ENCODE measurements at regions not wholly inside any gene's neighbourhood (a gene's known extent, or its start where the extent isn't known, plus 50 kb on each side); places are given as distances from the start of the nearest gene placed in this dataset.

DNA sequence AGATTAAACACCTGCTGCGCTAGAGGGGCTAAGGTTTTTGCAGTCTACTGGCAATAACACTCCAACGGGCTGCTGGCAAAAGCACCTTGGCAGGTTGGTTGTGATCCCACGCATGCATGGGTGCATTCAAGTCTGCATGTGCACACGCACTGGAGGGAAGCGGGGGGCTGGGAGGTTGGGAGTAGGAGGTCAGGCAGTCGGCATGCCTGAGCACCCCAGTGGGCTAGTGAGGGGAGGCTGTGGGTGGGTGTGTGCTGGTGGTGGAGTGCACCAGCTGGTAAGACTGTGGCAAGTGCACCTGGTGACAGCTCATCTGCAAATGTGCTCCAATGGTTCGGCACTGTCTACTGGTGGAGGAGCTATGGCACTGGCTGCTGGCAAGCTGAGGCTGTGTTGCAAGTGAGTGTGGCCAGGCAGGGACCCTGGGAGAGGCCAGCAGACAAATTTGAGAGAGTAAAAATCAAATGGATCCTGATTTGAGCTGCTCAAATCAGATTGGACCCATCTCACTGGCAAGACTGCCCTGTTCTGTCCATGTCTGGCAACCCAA lies 460.6 kb upstream of the DSEL start:
- H3K9me2 ChIP-seq (ENCODE audit: insufficient read depth) = no peaks in the 10 kb centered on the region
- H2AFZ ChIP-seq = no peak overlapping the region
- H4K20me1 ChIP-seq (ENCODE audit: insufficient read depth) = no peaks in the 10 kb centered on the region
- H3F3A ChIP-seq (ENCODE audit: insufficient read depth, low read depth) = no peaks in the 10 kb centered on the region
- H3K9me3 ChIP-seq (ENCODE audit: insufficient read depth, low read depth) = no peaks in the 10 kb centered on the region
- H3K4me1 ChIP-seq (replicated peaks; ENCODE audit: insufficient read depth) = no peaks in the 10 kb centered on the region
- H3K27me3 ChIP-seq (ENCODE audit: insufficient read depth, low read depth) = no peaks in the 10 kb centered on the region
- CTCF ChIA-PET = no interaction called here
- H3K27ac ChIP-seq = no peak overlapping the region
- no peak for DNase-seq
- no peak overlapping the region for H3K4me2 ChIP-seq
- intact Hi-C loops (cut with micrococcal nuclease; ENCODE audit: unreplicated experiment) = no loop called here
- BruUV-seq (replicated peaks) = no TSS peak
- POLR2A ChIA-PET (ENCODE audit: unreplicated experiment) = no interaction called here
- TF ChIP-seq CTCF (conservative IDR thresholded peaks at IDR 0.05) = no peak
- no peak for TF ChIP-seq EZH2 (IDR thresholded peaks at IDR 0.05; ENCODE audit: low read depth)
- H3K79me2 ChIP-seq (ENCODE audit: low read depth) = no peaks in the 10 kb centered on the region
- no peaks in the 10 kb centered on the region for H3K36me3 ChIP-seq (ENCODE audit: low read depth)
- no peak overlapping the region for H3K4me3 ChIP-seq

DNA sequence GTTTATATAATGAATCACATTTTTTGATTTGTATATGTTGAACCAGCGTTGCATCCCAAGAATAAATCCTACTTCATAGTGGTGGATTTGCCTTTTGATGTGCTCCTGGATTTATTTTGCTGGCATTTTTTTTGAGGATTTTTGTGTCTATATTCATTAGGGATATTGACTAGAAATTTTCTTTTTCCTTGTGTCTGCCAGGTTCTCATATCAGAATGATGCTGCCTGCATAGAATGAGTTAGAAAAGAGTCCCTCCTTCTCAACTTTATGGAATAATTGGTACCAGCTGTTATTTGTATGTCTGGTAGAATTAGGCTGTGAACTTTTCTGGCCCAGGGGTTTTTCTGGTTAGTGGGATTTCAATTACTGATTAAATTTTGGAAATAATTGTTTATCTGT lies 457.4 kb upstream of the DSEL start:
- BruUV-seq (replicated peaks) = no TSS peak
- Histone ChIP-seq H3K79me2 (ENCODE audit: low read depth) (no peaks in the 10 kb centered on the region), H3K27ac (no peak overlapping the region), H3F3A (ENCODE audit: insufficient read depth, low read depth) (no peaks in the 10 kb centered on the region), H3K4me2 (no peak overlapping the region), H4K20me1 (ENCODE audit: insufficient read depth) (no peaks in the 10 kb centered on the region), H3K4me3 (no peak overlapping the region), H3K9me2 (ENCODE audit: insufficient read depth) (no peaks in the 10 kb centered on the region), H2AFZ (no peak overlapping the region), H3K9me3 (ENCODE audit: insufficient read depth, low read depth) (no peaks in the 10 kb centered on the region), H3K27me3 (ENCODE audit: insufficient read depth, low read depth) (no peaks in the 10 kb centered on the region), H3K4me1 (replicated peaks; ENCODE audit: insufficient read depth) (no peaks in the 10 kb centered on the region), H3K36me3 (ENCODE audit: low read depth) (no peaks in the 10 kb centered on the region)
- CTCF ChIA-PET = no interaction called here
- intact Hi-C loops (cut with micrococcal nuclease; ENCODE audit: unreplicated experiment) = no loop called here
- TF ChIP-seq EZH2 (IDR thresholded peaks at IDR 0.05; ENCODE audit: low read depth) (no peak), CTCF (conservative IDR thresholded peaks at IDR 0.05) (no peak)
- POLR2A ChIA-PET (ENCODE audit: unreplicated experiment) = interaction anchor here (0.6 kb wide), 1 partner anchor 968 kb away, joined by 6 read pairs; no protein-coding TSS in a partner anchor
- DNase-seq = no peak

DNA sequence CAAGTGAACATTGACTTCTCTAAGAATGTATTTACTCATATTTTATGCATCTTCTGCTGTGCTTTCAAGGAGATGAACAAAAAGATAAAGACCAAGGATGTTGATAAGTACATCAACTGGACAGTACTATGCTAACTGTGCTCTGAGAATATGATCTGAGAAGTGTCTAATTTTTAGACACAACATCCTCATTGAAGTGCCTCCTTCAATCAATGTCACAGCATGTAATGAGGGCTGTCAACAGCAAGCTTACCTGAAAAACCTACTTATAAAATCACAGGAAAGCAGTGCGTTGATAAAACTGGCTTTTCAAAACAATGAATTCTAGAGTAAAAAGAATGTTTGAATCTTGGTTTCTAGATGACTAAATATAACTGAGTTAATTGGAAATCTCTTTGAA lies 452.9 kb upstream of the DSEL start:
- Histone ChIP-seq H3K4me1 (replicated peaks; ENCODE audit: insufficient read depth) (no peaks in the 10 kb centered on the region), H3K9me3 (ENCODE audit: insufficient read depth, low read depth) (no peaks in the 10 kb centered on the region), H3K27ac (no peak overlapping the region), H3K4me2 (no peak overlapping the region), H3K27me3 (ENCODE audit: insufficient read depth, low read depth) (no peaks in the 10 kb centered on the region), H3F3A (ENCODE audit: insufficient read depth, low read depth) (no peaks in the 10 kb centered on the region), H3K9me2 (ENCODE audit: insufficient read depth) (no peaks in the 10 kb centered on the region), H3K4me3 (no peak overlapping the region), H3K36me3 (ENCODE audit: low read depth) (no peaks in the 10 kb centered on the region), H2AFZ (0 out of 2 replicates have a peak overlapping the region, but pooled peaks have one; percentile 8), H4K20me1 (ENCODE audit: insufficient read depth) (no peaks in the 10 kb centered on the region), H3K79me2 (ENCODE audit: low read depth) (no peaks in the 10 kb centered on the region)
- no peak for TF ChIP-seq CTCF (conservative IDR thresholded peaks at IDR 0.05)
- no peak for TF ChIP-seq EZH2 (IDR thresholded peaks at IDR 0.05; ENCODE audit: low read depth)
- DNase-seq = no peak
- intact Hi-C loops (cut with micrococcal nuclease; ENCODE audit: unreplicated experiment) = no loop called here
- ChIA-PET CTCF (no interaction called here), POLR2A (ENCODE audit: unreplicated experiment) (no interaction called here)
- BruUV-seq (replicated peaks) = no TSS peak
